WI38 (cell line): ENCODE measurements at regions not wholly inside any gene's neighbourhood (a gene's known extent, or its start where the extent isn't known, plus 50 kb on each side); places are given as distances from the start of the nearest gene placed in this dataset.

Source experiments
- H3K4me3 ChIP-seq: 2 replicates; pipeline ENCODE4 v1.5.1; 2011; ENCODE audit warnings: low read depth, mild to moderate bottlenecking, control low read depth, low read length
- TF ChIP-seq, protein P1 (sequence below): IDR thresholded peaks from 2 replicates; pipeline ENCODE4 v1.5.1; 2012; ENCODE audit warnings: low read depth, mild to moderate bottlenecking, control low read depth, low read length

DNA sequence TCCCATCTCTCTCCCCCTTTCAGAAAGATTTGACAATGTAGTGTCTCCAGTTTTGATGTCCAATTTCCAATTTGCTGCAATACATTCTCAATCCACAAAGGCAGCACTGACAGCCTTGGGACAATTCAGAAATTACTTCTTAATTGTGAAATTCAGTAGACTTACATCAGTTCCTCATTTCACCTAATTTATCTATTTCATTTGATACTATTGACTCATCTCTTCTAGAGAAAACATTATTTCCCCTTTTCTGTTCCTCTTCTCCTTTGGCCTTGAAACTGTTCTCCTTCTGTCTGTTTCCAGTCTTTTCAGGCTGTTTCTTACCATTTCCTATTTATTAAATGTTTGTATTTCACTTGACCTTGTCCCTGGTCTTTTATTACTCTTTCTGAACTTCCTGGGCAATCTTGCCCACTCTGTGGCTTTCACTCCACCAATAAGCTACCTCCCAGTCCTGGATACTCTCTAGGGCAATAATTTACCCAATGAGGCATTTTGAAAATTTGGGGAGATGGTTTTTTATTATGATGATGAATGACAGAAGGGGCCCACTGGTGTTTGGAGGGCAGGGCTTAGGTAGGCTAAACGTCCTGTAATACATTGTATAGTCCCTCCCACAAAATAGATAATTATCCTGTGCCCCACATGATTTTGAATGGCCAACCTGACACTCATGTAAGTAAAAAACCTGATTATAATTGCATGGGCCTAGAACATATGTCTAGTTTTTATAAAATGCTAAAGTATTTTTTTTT lies 498.0 kb upstream of the BOD1L1 start:
- TF ChIP-seq, protein P1, sequence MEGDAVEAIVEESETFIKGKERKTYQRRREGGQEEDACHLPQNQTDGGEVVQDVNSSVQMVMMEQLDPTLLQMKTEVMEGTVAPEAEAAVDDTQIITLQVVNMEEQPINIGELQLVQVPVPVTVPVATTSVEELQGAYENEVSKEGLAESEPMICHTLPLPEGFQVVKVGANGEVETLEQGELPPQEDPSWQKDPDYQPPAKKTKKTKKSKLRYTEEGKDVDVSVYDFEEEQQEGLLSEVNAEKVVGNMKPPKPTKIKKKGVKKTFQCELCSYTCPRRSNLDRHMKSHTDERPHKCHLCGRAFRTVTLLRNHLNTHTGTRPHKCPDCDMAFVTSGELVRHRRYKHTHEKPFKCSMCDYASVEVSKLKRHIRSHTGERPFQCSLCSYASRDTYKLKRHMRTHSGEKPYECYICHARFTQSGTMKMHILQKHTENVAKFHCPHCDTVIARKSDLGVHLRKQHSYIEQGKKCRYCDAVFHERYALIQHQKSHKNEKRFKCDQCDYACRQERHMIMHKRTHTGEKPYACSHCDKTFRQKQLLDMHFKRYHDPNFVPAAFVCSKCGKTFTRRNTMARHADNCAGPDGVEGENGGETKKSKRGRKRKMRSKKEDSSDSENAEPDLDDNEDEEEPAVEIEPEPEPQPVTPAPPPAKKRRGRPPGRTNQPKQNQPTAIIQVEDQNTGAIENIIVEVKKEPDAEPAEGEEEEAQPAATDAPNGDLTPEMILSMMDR: no peak
- no peak overlapping the region for H3K4me3 ChIP-seq

DNA sequence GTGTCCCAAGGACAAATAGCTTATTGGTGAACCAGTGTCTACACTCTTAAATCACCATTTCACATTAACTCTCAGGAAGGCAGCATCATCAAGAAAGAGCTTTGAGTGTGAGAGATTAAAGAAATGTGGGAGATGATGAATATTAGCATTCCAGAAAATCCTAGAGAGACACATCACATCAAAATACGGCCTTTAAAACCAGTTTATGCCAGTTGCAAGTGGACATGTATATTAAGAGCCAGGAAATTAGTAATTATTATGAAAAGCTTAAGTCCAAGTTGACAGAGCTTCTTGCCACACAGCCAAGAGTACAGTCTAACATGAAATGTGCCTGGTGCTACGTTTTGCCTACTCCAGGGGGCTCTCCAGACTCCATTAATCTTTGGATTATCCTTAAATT lies 503.0 kb upstream of the BOD1L1 start:
- H3K4me3 ChIP-seq: no peak overlapping the region
- TF ChIP-seq, protein P1: no peak

DNA sequence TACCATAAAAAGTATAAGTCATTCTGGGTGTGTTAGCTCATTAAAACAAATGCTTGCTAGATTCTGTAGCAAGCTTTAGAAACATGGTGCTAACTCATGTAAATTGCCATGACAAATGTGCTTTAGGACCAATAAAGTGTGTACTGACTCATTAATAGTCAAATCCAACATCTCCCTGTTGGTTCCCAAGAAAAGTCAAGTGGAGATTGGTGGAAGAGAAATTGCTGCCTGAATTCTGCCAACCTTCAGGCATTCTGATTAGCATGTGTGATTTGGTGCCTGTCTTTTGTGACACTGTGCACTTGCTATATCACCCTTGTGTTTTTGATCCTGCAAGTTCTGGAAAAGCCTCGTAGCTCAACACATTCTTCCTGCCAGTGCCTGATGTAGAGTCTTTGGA lies 503.8 kb upstream of the BOD1L1 start:
- TF ChIP-seq, protein P1: no peak
- H3K4me3 ChIP-seq: no peak overlapping the region

DNA sequence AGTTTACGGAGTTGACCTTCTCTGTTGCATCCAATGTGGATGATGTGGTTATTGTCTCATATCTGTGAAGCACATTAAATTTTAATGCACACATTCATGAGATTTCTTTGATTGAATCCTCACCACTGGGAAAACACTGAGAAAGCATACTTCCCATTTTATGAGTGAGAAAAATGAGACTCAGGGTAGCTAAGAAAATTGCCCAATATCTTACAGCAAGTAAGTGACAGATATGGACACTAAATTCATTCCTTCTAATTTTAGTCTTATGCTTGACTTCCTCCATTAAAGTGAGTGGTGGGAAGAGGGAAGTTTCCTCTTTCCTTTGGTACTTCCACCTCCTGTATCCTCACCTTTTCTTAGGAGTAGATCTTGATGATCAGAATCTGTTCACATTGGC lies 504.8 kb upstream of the BOD1L1 start:
- TF ChIP-seq, protein P1: no peak
- H3K4me3 ChIP-seq: no peak overlapping the region

DNA sequence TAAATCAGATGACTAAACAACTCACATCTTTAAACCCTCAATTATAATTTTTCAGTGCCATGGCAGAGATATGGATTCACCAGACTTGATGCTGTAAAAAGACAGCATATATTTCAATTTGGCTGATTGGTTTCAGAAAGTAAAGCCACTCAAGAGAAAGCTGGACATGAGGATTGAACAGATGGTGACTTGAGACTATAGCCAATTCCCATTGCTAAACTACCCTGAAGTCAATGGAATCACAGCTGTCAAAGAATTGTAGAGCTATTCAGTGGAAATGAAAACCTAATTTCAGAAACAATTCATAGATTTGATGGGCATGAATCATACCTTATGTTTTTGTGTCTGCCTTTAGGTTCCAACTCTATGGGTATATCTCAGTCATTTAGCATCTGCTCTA lies 510.6 kb upstream of the BOD1L1 start:
- TF ChIP-seq, protein P1: no peak
- no peak overlapping the region for H3K4me3 ChIP-seq

DNA sequence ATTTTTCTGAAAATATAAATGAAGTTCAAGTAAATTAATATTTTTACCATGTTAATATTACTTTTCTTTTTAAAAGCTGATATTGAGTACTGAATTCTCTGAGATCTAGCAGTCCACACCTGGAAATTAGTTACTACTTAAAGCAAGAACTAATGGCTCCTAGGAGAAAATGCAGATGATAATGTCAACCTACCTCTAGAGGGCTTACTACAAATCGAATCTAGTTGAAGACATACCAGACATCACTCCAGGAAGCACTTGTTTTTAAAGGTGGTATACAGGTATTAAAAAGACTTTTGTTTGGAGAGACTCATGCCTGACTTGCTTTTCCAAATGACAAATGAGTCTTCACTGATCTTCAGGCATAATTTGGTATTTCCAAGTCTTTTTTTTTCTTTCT lies 516.4 kb upstream of the BOD1L1 start:
- TF ChIP-seq, protein P1: no peak
- no peak overlapping the region for H3K4me3 ChIP-seq

DNA sequence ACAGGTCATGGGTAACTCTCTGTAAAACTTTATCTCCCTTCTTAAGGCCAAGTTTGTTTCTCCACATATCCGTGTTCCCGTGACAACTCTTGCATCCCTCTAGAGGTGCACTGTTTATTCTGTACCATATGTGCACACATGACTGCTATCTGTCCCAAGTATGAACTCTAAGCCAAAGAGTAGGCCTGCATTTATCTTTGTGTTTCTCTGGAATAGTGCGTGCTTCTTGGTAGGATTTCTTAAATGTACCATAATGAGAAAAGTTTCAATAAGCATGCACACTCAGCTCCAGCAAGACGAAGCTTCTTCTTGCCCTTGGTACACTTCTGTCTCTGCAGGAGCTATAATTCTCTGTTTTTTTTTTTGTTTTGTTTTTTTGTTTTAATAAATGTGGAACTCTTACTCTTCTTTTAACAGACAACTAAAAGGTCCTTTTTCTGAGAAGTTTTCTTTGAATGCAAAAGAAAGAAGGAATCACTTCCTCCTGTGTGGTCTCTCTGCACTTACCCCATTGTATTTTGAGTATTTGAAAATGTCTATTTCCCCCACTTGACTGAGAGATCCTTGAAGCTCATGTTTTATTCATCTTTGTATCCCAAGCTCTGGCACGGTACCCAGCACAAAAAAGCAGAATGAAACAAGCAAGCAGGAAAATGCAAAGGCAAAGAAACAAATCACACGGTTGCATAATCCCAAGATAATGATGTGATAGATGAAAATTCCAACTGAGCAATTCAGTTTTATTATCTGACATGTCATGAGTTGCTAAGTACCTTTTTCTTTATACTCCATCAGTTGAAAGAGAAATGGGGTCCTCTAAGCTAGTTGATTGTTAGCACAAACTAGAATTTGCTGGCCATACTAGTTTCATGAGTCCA lies 521.9 kb upstream of the BOD1L1 start:
- no peak overlapping the region for H3K4me3 ChIP-seq
- TF ChIP-seq, protein P1: no peak
